AG10803 (cell line): ENCODE measurements at regions not wholly inside any gene's neighbourhood (a gene's known extent, or its start where the extent isn't known, plus 50 kb on each side); places are given as distances from the start of the nearest gene placed in this dataset.

Experiments used
- DNase-seq: peaks from one replicate; pipeline ENCODE4 v3.0.0; 2010; ENCODE audit warnings: low read depth
- H3K4me3 ChIP-seq: 2 replicates; pipeline ENCODE4 v1.5.1; 2011; ENCODE audit warnings: mild to moderate bottlenecking, low read length, control low read depth
- CTCF ChIP-seq: conservative IDR thresholded peaks from 2 replicates; pipeline ENCODE4 v1.5.1; 2011; ENCODE audit warnings: mild to moderate bottlenecking, low read length, control low read depth, inconsistent platforms

GRCh38 chr4:156636381-156636780 is 335.2 kb downstream of the PDGFC start:
- DNase-seq, result no peak
- TF ChIP-seq CTCF, result no peak
- no peak overlapping the region for H3K4me3 ChIP-seq

- H3K4me3 ChIP-seq, result no peak overlapping the region
- no peak for TF ChIP-seq CTCF
- no peak for DNase-seq
Measured at GRCh38 chr4:156635051-156635450, 336.5 kb downstream of the PDGFC start.

GRCh38 chr4:156634612-156635011 is 337.0 kb downstream of the PDGFC start:
- H3K4me3 ChIP-seq, result no peak overlapping the region
- DNase-seq, result no peak
- TF ChIP-seq CTCF, result no peak

GRCh38 chr4:156633847-156634246 is 337.8 kb downstream of the PDGFC start:
- DNase-seq, result no peak
- no peak overlapping the region for H3K4me3 ChIP-seq
- no peak for TF ChIP-seq CTCF

GRCh38 chr4:156628858-156629257 is 342.7 kb downstream of the PDGFC start:
- TF ChIP-seq CTCF, result no peak
- no peak for DNase-seq
- no peak overlapping the region for H3K4me3 ChIP-seq

- H3K4me3 ChIP-seq, result no peak overlapping the region
- no peak for TF ChIP-seq CTCF
- DNase-seq, result peak; percentile 28
Measured at GRCh38 chr4:156623376-156623775, 348.2 kb downstream of the PDGFC start.

- no peak for TF ChIP-seq CTCF
- no peak for DNase-seq
- H3K4me3 ChIP-seq, result no peak overlapping the region
Measured at GRCh38 chr4:156620786-156621185, 350.8 kb downstream of the PDGFC start.
